ENCODE measurements at regions not wholly inside any gene's neighbourhood (a gene's known extent, or its start where the extent isn't known, plus 50 kb on each side); places are given as distances from the start of the nearest gene placed in this dataset.
A peak's percentile ranks its signal among the peaks of the same experiment; 100 is the strongest.

GRCh38 chr7:95694334-95694733 lies 78.0 kb upstream of the DYNC1I1 start:
- Histone ChIP-seq H3K9me3 (no peaks in the 10 kb centered on the region), H3K4me1 (no peaks in the 10 kb centered on the region), H3K36me3 (no peaks in the 10 kb centered on the region), H3K4me3 (no peak overlapping the region), H3K27ac (no peak overlapping the region), H3K27me3 (ENCODE audit: low read depth) (no peaks in the 10 kb centered on the region)
- intact Hi-C loops (cut with DNase I): no loop called here
- no peak for DNase-seq
- no peak for TF ChIP-seq CTCF (IDR thresholded peaks at IDR 0.05)
- no peak for ATAC-seq

DNA sequence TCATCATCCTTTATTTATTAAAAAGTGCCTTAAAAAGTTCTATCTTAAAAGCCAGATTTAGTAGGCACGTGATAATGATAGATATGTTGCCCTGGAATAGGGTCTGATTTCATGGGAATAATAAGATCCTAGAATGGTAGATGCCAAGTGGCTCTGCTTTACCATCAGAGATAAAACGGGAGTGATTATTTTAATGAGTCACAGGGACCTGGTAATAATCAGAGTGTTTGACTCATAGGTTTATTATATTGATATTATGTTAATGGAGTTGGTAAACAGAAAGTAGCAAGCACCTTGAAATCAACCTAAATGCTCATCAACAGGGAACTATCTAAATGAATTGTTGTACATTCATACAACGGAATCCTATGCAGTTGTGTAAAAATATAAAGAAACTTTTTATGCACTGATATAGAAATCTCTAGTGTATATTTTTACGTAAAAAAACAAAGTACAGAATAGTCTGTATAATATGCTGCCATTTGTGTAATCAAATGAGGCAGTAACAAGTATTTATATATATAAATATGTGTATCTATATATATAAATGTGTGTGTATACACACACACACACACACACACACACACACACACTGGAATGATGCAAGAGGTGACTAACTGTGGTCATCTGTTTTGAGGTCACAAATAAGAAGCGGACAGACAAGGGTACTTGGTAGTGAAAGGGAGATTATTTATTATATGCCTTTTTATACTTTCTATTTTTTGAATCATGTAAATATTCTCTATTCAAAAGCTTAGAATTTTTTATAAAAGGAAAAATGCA lies 78.6 kb upstream of the DYNC1I1 start:
- no peak for TF ChIP-seq CTCF (IDR thresholded peaks at IDR 0.05)
- H3K36me3 ChIP-seq: no peaks in the 10 kb centered on the region
- no peaks in the 10 kb centered on the region for H3K9me3 ChIP-seq
- no peak for ATAC-seq
- DNase-seq: no peak
- intact Hi-C loops (cut with DNase I): no loop called here
- no peak overlapping the region for H3K4me3 ChIP-seq
- H3K27me3 ChIP-seq (ENCODE audit: low read depth): no peaks in the 10 kb centered on the region
- H3K4me1 ChIP-seq: no peaks in the 10 kb centered on the region
- no peak overlapping the region for H3K27ac ChIP-seq

DNA sequence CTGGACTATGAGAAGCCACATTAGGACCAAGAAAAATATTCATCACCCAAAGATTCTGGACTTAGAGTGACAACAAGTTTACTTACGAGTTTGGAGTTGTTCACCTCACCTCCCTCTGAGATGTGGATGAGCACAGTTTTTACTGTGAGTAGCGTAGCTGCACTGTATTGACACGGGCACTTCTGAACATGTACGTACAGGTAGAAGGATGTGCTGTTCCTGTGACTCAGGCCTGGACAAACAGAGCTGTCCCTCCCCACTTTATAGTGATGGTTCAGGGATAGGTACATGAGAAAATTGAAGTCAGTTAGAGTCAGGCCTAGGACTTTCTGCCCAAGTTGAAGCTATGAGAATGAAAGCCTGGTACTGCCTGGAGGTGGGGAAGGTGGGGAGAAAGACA lies 80.9 kb upstream of the DYNC1I1 start:
- Histone ChIP-seq H3K27me3 (ENCODE audit: low read depth) (no peaks in the 10 kb centered on the region), H3K4me3 (no peak overlapping the region), H3K27ac (no peak overlapping the region), H3K4me1 (no peaks in the 10 kb centered on the region), H3K36me3 (no peaks in the 10 kb centered on the region), H3K9me3 (no peaks in the 10 kb centered on the region)
- ATAC-seq: peak in 1 of 2 donors; percentile 15
- intact Hi-C loops (cut with DNase I): no loop called here
- no peak for DNase-seq
- no peak for TF ChIP-seq CTCF (IDR thresholded peaks at IDR 0.05)

- Histone ChIP-seq H3K27ac (no peak overlapping the region), H3K9me3 (no peaks in the 10 kb centered on the region), H3K4me1 (no peaks in the 10 kb centered on the region), H3K27me3 (ENCODE audit: low read depth) (no peaks in the 10 kb centered on the region), H3K36me3 (no peaks in the 10 kb centered on the region), H3K4me3 (no peak overlapping the region)
- intact Hi-C loops (cut with DNase I): no loop called here
- DNase-seq (no peak), ATAC-seq (peak; percentile 65 to 74)
- TF ChIP-seq CTCF (IDR thresholded peaks at IDR 0.05): peak; percentile 58
These were observed 81.9 kb upstream of the DYNC1I1 start for GRCh38 chr7:95690367-95690947.

DNA sequence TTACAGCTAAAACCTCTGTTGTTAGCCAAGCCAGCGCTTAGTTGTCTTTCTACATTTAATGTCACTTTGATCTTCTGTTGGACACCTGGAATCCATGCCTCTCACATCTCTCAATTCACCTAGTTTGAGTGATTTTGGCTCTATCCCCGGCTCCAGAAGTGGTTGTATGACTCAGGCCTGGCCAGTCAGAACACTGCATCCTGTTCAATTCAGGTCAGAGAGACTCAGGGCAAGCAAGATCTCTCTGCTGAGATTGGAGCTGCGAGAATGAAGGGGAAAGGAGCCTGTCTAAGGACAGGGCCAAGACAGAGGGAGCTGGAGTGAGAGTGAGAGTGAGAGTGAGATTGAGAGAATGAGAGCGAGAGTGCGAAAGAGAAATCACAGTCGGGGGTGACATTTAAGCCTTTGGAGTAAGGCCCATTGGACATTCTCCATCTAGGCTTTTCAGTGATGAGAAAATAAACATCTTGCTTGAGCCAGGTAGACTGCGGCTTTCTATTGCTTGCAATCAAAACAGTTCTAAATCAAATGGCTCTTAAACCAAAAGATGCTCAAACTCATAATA lies 83.3 kb upstream of the DYNC1I1 start:
- no peak for TF ChIP-seq CTCF (IDR thresholded peaks at IDR 0.05)
- intact Hi-C loops (cut with DNase I): loop anchor here (5.0 to 10.0 kb wide), 2 partner anchors 94 to 177 kb away; partner anchors contain the start of gene PDK4
- H3K27ac ChIP-seq: no peak overlapping the region
- ATAC-seq (peak in 1 of 2 donors; percentile 29), DNase-seq (no peak)
- H3K4me1 ChIP-seq: peaks cover 5% of the 10 kb centered on the region
- H3K36me3 ChIP-seq: no peaks in the 10 kb centered on the region
- no peak overlapping the region for H3K4me3 ChIP-seq
- no peaks in the 10 kb centered on the region for H3K9me3 ChIP-seq
- H3K27me3 ChIP-seq (ENCODE audit: low read depth): no peaks in the 10 kb centered on the region
